Gastrocnemius medialis (tissue), 4 donors: ENCODE measurements at regions not wholly inside any gene's neighbourhood (a gene's known extent, or its start where the extent isn't known, plus 50 kb on each side); places are given as distances from the start of the nearest gene placed in this dataset.

ENCODE experiments used
- ATAC-seq, 2 donors: fragments of 150-250 bp; one replicate each; pipeline ENCODE4 v1.9.1; 2016
- DNase-seq, 2 donors: peaks; one replicate each; pipeline ENCODE4 v3.0.0-alpha.2; 2019
- H3K27ac ChIP-seq, 4 donors: fragments of 200-600 bp; sonication (generic); 1 replicate in 1 of 4; 2 replicates in 3 of 4; pipeline ENCODE4 v1.5.1; 2016 to 2018; ENCODE audit warnings: mild to moderate bottlenecking in 2 of 4, moderate library complexity in 1 of 4
- H3K27me3 ChIP-seq, 3 donors: fragments of 200-600 bp; sonication (generic) in 2 of 3; 1 replicate in 1 of 3; 2 replicates in 2 of 3; pipeline versions ENCODE4 v1.5.1 to v1.6.0; 2016 to 2019; ENCODE audit warnings: mild to moderate bottlenecking in 1 of 3, moderate library complexity in 1 of 3
- H3K36me3 ChIP-seq, 2 donors: fragments of 200-600 bp; sonication (generic) in 1 of 2; one replicate each; pipeline ENCODE4 v1.5.1; 2017 to 2018
- H3K4me1 ChIP-seq, 2 donors: fragments of 200-600 bp; sonication (generic) in 1 of 2; one replicate each; pipeline ENCODE4 v1.5.1; 2016 to 2017; ENCODE audit warnings: mild to moderate bottlenecking in 2 of 2
- H3K4me3 ChIP-seq, 4 donors: fragments of 200-600 bp; sonication (generic) in 3 of 4; 1 replicate in 1 of 4; 2 replicates in 3 of 4; pipeline ENCODE4 v1.5.1; 2016 to 2019; ENCODE audit warnings: mild to moderate bottlenecking in 2 of 4
- H3K9me3 ChIP-seq, 3 donors: fragments of 200-600 bp; sonication (generic) in 2 of 3; 1 replicate in 1 of 3; 2 replicates in 2 of 3; pipeline ENCODE4 v1.5.1; 2016 to 2019
- CTCF ChIP-seq, 5 experiments: fragments of 450-650 bp in 3 of 5; fragments of 200-600 bp in 2 of 5; sonication (generic) in 2 of 5; IDR thresholded peaks in 4 of 5; conservative IDR thresholded peaks in 1 of 5; 1 replicate in 4 of 5; 2 replicates in 1 of 5; pipeline ENCODE4 v1.5.1; 2016 to 2019; ENCODE audit warnings: antibody characterized with exemption in 5 of 5, mild to moderate bottlenecking in 3 of 5, moderate library complexity in 3 of 5
- POLR2A ChIP-seq, 2 donors: fragments of 450-650 bp; IDR thresholded peaks; one replicate each; pipeline ENCODE4 v1.6.1; 2017; ENCODE audit warnings: antibody characterized with exemption in 2 of 2, mild to moderate bottlenecking in 2 of 2, moderate library complexity in 2 of 2
- in situ Hi-C, 4 donors: fragments of 200-750 bp; cut with MboI; loops; one replicate each; pipeline versions ENCODE4 v1.15.0 to v1.8.0; 2017; ENCODE audit warnings: low sequenced_read_pairs in 4 of 4
- intact Hi-C: fragments of 100-400 bp; cut with DNase I; formaldehyde crosslinking; loops from one replicate; pipeline ENCODE4 v1.15.1; 2023; ENCODE audit warnings: low total_unique reads

GRCh38 chr11:95371153-95371552 is 140.2 kb upstream of the SESN3 start:
- in situ Hi-C loops, result no loop called here
- ATAC-seq, result no peak
- H3K27ac ChIP-seq, result no peak overlapping the region

DNA sequence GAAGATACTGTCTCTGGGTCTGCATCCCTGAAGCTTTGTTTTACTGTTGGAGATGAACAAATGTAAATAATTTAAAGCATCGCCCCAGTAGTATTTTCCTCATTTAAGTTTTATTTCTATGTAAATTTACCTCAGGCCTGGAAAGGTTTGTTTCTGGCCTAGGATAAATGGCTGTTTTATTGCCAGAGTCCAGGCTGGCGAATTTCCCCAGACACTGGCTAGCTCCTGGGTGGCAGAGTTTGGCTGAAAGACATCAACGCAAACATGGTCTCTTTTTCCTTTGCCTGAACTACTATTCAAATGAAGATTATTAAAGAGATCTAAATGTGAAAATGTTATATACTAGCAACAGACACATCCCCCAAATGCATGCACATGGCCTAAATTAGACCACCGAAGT is 136.7 kb upstream of the SESN3 start:
- no peak for ATAC-seq
- H3K27me3 ChIP-seq, result no peaks in the 10 kb centered on the region
- no peak for TF ChIP-seq POLR2A (IDR thresholded peaks at IDR 0.05)
- TF ChIP-seq CTCF (IDR thresholded peaks at IDR 0.05 in 4 of 5, conservative IDR thresholded peaks at IDR 0.05 in 1 of 5), result no peak
- in situ Hi-C loops (no loop called here), intact Hi-C loops (no loop called here)
- H3K36me3 ChIP-seq, result no peaks in the 10 kb centered on the region
- H3K9me3 ChIP-seq, result no peaks in the 10 kb centered on the region
- no peak overlapping the region for H3K4me3 ChIP-seq
- H3K4me1 ChIP-seq, result no peaks in the 10 kb centered on the region
- no peak for DNase-seq
- H3K27ac ChIP-seq, result no peak overlapping the region

More at GRCh38 chr11:95371153-95371552, 140.2 kb upstream of the SESN3 start:
- H3K27me3 ChIP-seq, result no peaks in the 10 kb centered on the region
- intact Hi-C loops, result no loop called here
- H3K36me3 ChIP-seq, result no peaks in the 10 kb centered on the region
- H3K4me3 ChIP-seq, result no peak overlapping the region
- H3K9me3 ChIP-seq, result no peaks in the 10 kb centered on the region
- TF ChIP-seq POLR2A (IDR thresholded peaks at IDR 0.05) (no peak), CTCF (IDR thresholded peaks at IDR 0.05 in 4 of 5, conservative IDR thresholded peaks at IDR 0.05 in 1 of 5) (no peak)
- no peak for DNase-seq
- H3K4me1 ChIP-seq, result no peaks in the 10 kb centered on the region

DNA sequence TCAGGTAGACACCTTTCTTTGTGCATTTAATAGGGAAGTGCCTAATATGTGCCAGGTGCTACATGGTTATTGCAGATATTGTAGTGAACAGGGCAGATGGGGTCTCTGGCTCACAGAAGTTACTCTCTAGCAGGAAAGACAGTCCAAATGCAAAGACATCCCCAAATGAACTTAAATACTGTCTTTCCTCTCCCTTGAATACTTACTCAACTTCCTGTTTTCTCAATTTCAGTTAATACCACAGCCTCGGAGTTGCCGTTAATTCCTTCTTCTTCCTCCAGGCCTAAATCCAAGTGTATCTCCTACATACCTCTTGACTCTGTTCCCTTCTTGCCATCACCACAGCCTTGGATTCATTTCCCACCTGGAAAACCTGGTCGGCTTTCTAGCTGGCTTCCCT is 134.3 kb upstream of the SESN3 start:
- Histone ChIP-seq H3K27me3 (no peaks in the 10 kb centered on the region), H3K36me3 (no peaks in the 10 kb centered on the region), H3K27ac (no peak overlapping the region), H3K9me3 (no peaks in the 10 kb centered on the region), H3K4me3 (no peak overlapping the region), H3K4me1 (peaks cover 2 to 4% of the 10 kb centered on the region in 2 donors)
- no peak for TF ChIP-seq CTCF (IDR thresholded peaks at IDR 0.05 in 4 of 5, conservative IDR thresholded peaks at IDR 0.05 in 1 of 5)
- no peak for TF ChIP-seq POLR2A (IDR thresholded peaks at IDR 0.05)
- DNase-seq, result no peak
- in situ Hi-C loops (no loop called here), intact Hi-C loops (no loop called here)
- no peak for ATAC-seq

- intact Hi-C loops (no loop called here), in situ Hi-C loops (no loop called here)
These were observed 133.6 kb upstream of the SESN3 start for GRCh38 chr11:95364324-95365295.

More at GRCh38 chr11:95364324-95365295, 133.6 kb upstream of the SESN3 start:
- ATAC-seq, result no peak
- Histone ChIP-seq H3K9me3 (no peaks in the 10 kb centered on the region), H3K27me3 (no peaks in the 10 kb centered on the region), H3K36me3 (no peaks in the 10 kb centered on the region), H3K4me1 (peaks cover 4 to 8% of the 10 kb centered on the region in 2 donors), H3K4me3 (no peak overlapping the region), H3K27ac (no peak overlapping the region)
- DNase-seq, result no peak
- TF ChIP-seq CTCF (IDR thresholded peaks at IDR 0.05 in 4 of 5, conservative IDR thresholded peaks at IDR 0.05 in 1 of 5) (no peak), POLR2A (IDR thresholded peaks at IDR 0.05) (no peak)
